Hippocampal formation (tissue), 2 donors: ENCODE measurements at regions not wholly inside any gene's neighbourhood (a gene's known extent, or its start where the extent isn't known, plus 50 kb on each side); places are given as distances from the start of the nearest gene placed in this dataset.
"Not testable (repeated sequence)": the region's sequence is repeated elsewhere in the genome, so short reads cannot be mapped to it uniquely, and the experiment has no call there.

Experiments
- DNase-seq, 2 donors: peaks; one replicate each; lab custom pipeline; 2025; lab: John Stamatoyannopoulos, UW

- no peak for DNase-seq
Observed at GRCh38 chr10:83983578-83984255, 155.6 kb upstream of the GHITM start.

- no peak for DNase-seq
Observed at GRCh38 chr10:83984256-83984640, 155.1 kb upstream of the GHITM start.

- DNase-seq, result no peak
Observed at GRCh38 chr10:83986800-83987199, 152.5 kb upstream of the GHITM start.

- no peak for DNase-seq
Observed at GRCh38 chr10:83987216-83987615, 152.1 kb upstream of the GHITM start.

GRCh38 chr10:83988435-83988834 is 150.9 kb upstream of the GHITM start:
- DNase-seq, result no peak

GRCh38 chr10:83990126-83990525 is 149.2 kb upstream of the GHITM start:
- peak in 1 of 2 donors; percentile 6 for DNase-seq

GRCh38 chr10:83991986-83992753 is 147.1 kb upstream of the GHITM start:
- no peak for DNase-seq

GRCh38 chr10:83994325-83994724 is 145.0 kb upstream of the GHITM start:
- DNase-seq, result no peak

GRCh38 chr10:83995738-83996331 is 143.5 kb upstream of the GHITM start:
- DNase-seq, result no peak

GRCh38 chr10:84004221-84004620 is 135.1 kb upstream of the GHITM start:
- DNase-seq, result no peak

- no peak for DNase-seq
Observed at GRCh38 chr10:84005403-84005802, 133.9 kb upstream of the GHITM start.

- DNase-seq, result no peak
Observed at GRCh38 chr10:84007482-84007881, 131.8 kb upstream of the GHITM start.

- DNase-seq, result no peak
Observed at GRCh38 chr10:84008878-84009277, 130.4 kb upstream of the GHITM start.

- no peak for DNase-seq
Observed at GRCh38 chr10:84012431-84012830, 126.9 kb upstream of the GHITM start.

GRCh38 chr10:84012831-84013458 is 126.4 kb upstream of the GHITM start:
- DNase-seq, result no peak

GRCh38 chr10:84015877-84016595 is 123.3 kb upstream of the GHITM start:
- DNase-seq, result no peak

- DNase-seq, result no peak
Observed at GRCh38 chr10:84018826-84019225, 120.5 kb upstream of the GHITM start.

GRCh38 chr10:84019854-84020458 is 119.4 kb upstream of the GHITM start:
- not testable (repeated sequence) for DNase-seq

- DNase-seq, result no peak
Observed at GRCh38 chr10:84026821-84027257, 112.5 kb upstream of the GHITM start.

- DNase-seq, result no peak
Observed at GRCh38 chr10:84029840-84030239, 109.5 kb upstream of the GHITM start.

- DNase-seq, result no peak
Observed at GRCh38 chr10:84038035-84038434, 101.3 kb upstream of the GHITM start.

- no peak for DNase-seq
Observed at GRCh38 chr10:84039957-84040356, 99.4 kb upstream of the GHITM start.
